ENCODE measurements at regions not wholly inside any gene's neighbourhood (a gene's known extent, or its start where the extent isn't known, plus 50 kb on each side); places are given as distances from the start of the nearest gene placed in this dataset.

DNA sequence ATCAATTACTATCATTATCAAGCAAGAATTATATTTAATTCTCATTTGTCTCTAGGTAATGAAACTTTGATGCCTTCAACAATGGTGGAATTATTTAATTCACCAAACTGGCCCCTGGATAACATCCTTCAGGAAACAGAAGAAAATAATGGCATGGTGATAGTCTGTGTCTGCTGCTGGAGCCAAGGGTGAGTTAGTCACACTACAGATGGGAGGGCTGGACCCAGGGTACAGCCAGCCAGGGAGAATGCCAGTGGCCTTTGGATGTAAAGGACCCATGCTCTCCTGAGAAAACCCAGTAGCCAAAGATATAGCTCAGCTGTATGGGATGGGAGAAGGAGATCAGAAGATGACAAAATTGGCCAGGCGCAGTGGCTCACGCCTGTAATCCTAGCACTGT lies 60.0 kb upstream of the CNKSR3 start:
- TF ChIP-seq EZH2phosphoT487 (IDR thresholded peaks at IDR 0.05) (no peak), EZH2 (IDR thresholded peaks at IDR 0.05) (no peak)
- TF ChIP-seq, protein P1, sequence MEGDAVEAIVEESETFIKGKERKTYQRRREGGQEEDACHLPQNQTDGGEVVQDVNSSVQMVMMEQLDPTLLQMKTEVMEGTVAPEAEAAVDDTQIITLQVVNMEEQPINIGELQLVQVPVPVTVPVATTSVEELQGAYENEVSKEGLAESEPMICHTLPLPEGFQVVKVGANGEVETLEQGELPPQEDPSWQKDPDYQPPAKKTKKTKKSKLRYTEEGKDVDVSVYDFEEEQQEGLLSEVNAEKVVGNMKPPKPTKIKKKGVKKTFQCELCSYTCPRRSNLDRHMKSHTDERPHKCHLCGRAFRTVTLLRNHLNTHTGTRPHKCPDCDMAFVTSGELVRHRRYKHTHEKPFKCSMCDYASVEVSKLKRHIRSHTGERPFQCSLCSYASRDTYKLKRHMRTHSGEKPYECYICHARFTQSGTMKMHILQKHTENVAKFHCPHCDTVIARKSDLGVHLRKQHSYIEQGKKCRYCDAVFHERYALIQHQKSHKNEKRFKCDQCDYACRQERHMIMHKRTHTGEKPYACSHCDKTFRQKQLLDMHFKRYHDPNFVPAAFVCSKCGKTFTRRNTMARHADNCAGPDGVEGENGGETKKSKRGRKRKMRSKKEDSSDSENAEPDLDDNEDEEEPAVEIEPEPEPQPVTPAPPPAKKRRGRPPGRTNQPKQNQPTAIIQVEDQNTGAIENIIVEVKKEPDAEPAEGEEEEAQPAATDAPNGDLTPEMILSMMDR (IDR thresholded peaks at IDR 0.05): no peak

All from neural progenitor cell (in vitro differentiated cells).